GM12872 (cell line): ENCODE measurements at regions not wholly inside any gene's neighbourhood (a gene's known extent, or its start where the extent isn't known, plus 50 kb on each side); places are given as distances from the start of the nearest gene placed in this dataset.

ENCODE experiments used
- CTCF ChIP-seq: IDR thresholded peaks from 3 replicates; pipeline ENCODE4 v1.5.1; 2011; ENCODE audit warnings: low read depth, mild to moderate bottlenecking, low read length, moderate library complexity; ENCODE audit not compliant: insufficient read depth

DNA sequence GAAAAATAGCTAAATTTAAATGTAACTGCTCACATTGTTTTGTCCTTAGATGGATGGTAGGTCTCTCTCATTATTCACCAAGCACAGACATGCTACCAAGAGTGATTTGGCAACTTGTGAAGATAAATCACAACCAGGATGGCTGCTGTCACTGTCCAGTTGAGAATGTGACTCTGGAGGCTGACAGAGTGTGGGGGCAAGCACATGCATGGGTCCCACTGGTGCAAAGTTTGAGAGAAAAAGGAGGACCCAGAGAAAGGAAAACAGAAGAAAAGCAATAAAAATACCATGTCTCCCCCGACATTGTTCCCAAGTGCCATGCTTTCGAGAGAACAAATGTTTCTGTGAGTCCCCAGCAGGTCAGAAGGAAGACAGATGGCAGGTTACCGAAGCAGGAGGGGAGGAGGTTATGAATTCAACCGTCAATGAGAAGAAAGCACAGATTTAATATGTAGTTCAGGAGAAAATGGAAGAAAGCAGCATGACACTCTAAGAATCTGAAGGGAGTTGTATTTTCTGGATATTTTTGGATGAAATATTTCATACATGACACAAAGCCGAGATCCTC lies 73.0 kb upstream of the TSHZ2 start:
- no peak for TF ChIP-seq CTCF

DNA sequence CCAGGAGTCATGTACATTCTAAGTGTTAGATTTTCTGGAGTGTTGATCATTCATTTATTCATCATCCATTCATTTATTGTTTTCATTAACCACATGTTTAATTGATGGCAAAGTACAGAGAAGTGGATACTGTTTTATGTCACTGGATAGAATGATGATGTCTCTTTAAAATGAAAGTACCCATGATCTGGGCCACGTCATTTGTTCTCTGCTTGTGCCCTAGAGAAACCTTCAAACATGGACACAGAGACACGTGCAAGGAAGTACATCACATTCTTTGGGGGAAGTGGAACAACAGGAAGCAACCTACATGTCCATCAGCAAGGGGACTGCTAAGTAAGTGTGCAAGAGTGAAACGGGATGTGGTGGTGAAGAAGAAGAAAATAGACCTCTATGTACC lies 75.8 kb upstream of the TSHZ2 start:
- TF ChIP-seq CTCF = no peak

DNA sequence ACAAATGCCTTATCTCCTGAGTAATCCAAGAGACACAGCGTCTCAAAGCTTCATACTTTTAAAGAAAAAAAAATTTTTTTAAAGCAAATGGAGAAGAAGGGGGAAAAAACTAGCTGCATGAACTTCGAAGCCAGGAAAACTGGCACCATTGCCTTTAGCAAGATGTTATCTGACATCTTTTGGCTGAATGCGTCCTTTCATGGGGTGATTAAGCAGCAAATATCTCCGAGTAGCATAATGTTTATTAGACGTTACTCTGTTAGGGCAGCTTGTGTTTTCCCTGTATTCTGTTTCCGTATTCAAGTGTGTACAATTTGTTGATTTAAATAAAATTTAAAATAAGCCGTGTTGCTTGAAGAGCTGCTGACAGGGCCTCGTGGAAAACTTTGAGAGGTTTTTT lies 76.5 kb upstream of the TSHZ2 start:
- TF ChIP-seq CTCF = no peak

DNA sequence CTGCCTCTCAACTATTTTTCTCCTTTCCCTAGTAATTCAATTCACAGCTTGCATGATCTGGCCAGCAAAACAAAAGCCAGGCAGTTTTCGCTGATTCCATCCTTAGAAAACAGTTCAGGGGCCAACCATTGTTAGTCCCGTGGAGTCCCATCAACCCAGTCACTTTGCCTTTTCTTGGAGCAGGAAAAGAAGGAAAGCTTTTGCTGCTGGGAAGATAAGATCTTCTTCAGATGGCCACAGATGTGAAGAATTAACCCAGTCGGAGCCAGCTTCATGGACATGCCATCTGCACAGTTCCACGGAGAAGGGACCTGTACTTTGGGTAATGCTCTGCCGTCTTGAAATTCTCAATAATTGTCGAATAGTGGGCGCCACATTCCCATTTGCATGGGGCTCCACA lies 76.9 kb upstream of the TSHZ2 start:
- TF ChIP-seq CTCF = no peak

- no peak for TF ChIP-seq CTCF
These were observed 78.7 kb upstream of the TSHZ2 start for GRCh38 chr20:52893498-52893897.

- no peak for TF ChIP-seq CTCF
These were observed 80.1 kb upstream of the TSHZ2 start for GRCh38 chr20:52892023-52892422.

- no peak for TF ChIP-seq CTCF
These were observed 82.0 kb upstream of the TSHZ2 start for GRCh38 chr20:52890130-52890529.
